DND-41 (cell line): ENCODE measurements at regions not wholly inside any gene's neighbourhood (a gene's known extent, or its start where the extent isn't known, plus 50 kb on each side); places are given as distances from the start of the nearest gene placed in this dataset.
"Not testable (repeated sequence)": the region's sequence is repeated elsewhere in the genome, so short reads cannot be mapped to it uniquely, and the experiment has no call there.

Experiments used
- ATAC-seq: fragments of 200-7000 bp; cut with Tn5 transposase; 3 replicates; pipeline ENCODE4 v1.9.1; 2021; ENCODE audit warnings: low read depth; ENCODE audit not compliant: insufficient read depth
- DNase-seq: peaks from one replicate; pipeline ENCODE4 v3.0.0-alpha.2; 2020
- H2AFZ ChIP-seq: 2 replicates; pipeline ENCODE4 v1.6.0; 2012; ENCODE audit warnings: low read depth, low read length
- H3K27ac ChIP-seq: 2 replicates; pipeline ENCODE4 v1.5.1; 2012; ENCODE audit warnings: low read length, inconsistent platforms
- H3K27me3 ChIP-seq: fragments of 200-600 bp; sonication (generic); 2 replicates; pipeline ENCODE4 v1.6.0; 2012; ENCODE audit warnings: low read length, mild to moderate bottlenecking, inconsistent platforms; ENCODE audit not compliant: insufficient read depth, poor library complexity
- H3K36me3 ChIP-seq: 2 replicates; pipeline ENCODE4 v1.5.1; 2012; ENCODE audit warnings: low read length, inconsistent platforms; ENCODE audit not compliant: insufficient read depth
- H3K4me1 ChIP-seq: 2 replicates; pipeline ENCODE4 v1.5.1; 2012; ENCODE audit warnings: mild to moderate bottlenecking, low read length; ENCODE audit not compliant: insufficient read depth
- H3K4me2 ChIP-seq: 2 replicates; pipeline ENCODE4 v1.6.0; 2012; ENCODE audit warnings: mild to moderate bottlenecking, moderate library complexity, low read length, inconsistent platforms; ENCODE audit not compliant: insufficient read depth
- H3K4me3 ChIP-seq, 2 experiments: fragments of 200-600 bp in 1 of 2; shearing (Covaris generic) in 1 of 2; 2 replicates each; pipeline ENCODE4 v1.5.1; 2012 to 2016; ENCODE audit warnings: inconsistent platforms in 2 of 2, low read length in 2 of 2, mild to moderate bottlenecking in 2 of 2, low read depth in 1 of 2, moderate library complexity in 1 of 2
- H3K79me2 ChIP-seq: 2 replicates; pipeline ENCODE4 v1.6.0; 2012; ENCODE audit warnings: low read length, inconsistent platforms; ENCODE audit not compliant: insufficient read depth
- H3K9ac ChIP-seq: 2 replicates; pipeline ENCODE4 v1.6.0; 2012; ENCODE audit warnings: low read depth, mild to moderate bottlenecking, inconsistent platforms, low read length, moderate library complexity
- H3K9me3 ChIP-seq: 2 replicates; pipeline ENCODE4 v1.5.1; 2012; ENCODE audit warnings: low read length, moderate library complexity, mild to moderate bottlenecking, inconsistent platforms; ENCODE audit not compliant: insufficient read depth, severe bottlenecking
- H4K20me1 ChIP-seq: 2 replicates; pipeline ENCODE4 v1.6.0; 2012; ENCODE audit warnings: low read length; ENCODE audit not compliant: insufficient read depth
- CTCF ChIP-seq: IDR thresholded peaks from 2 replicates; pipeline ENCODE4 v1.5.1; 2012; ENCODE audit warnings: borderline replicate concordance, low read length, moderate library complexity, mild to moderate bottlenecking; ENCODE audit not compliant: poor library complexity, severe bottlenecking; ENCODE audit errors: extremely low read depth
- EZH2 ChIP-seq: IDR thresholded peaks from 3 replicates; pipeline ENCODE4 v1.6.1; 2012; ENCODE audit warnings: borderline replicate concordance, low read depth, mild to moderate bottlenecking, moderate library complexity, low read length, inconsistent platforms; ENCODE audit not compliant: severe bottlenecking

GRCh38 chr10:105733924-105734323 is 1092.8 kb downstream of the SORCS3 start:
- Histone ChIP-seq H3K27ac (no peak overlapping the region), H2AFZ (no peak overlapping the region), H3K79me2 (no peaks in the 10 kb centered on the region), H3K4me2 (no peak overlapping the region), H3K4me1 (no peaks in the 10 kb centered on the region), H4K20me1 (no peaks in the 10 kb centered on the region), H3K27me3 (no peaks in the 10 kb centered on the region), H3K9me3 (no peaks in the 10 kb centered on the region), H3K4me3 (no peak overlapping the region), H3K36me3 (no peaks in the 10 kb centered on the region), H3K9ac (no peak overlapping the region)
- ATAC-seq, result no peak
- TF ChIP-seq CTCF, result no peak
- no peak for DNase-seq

DNA sequence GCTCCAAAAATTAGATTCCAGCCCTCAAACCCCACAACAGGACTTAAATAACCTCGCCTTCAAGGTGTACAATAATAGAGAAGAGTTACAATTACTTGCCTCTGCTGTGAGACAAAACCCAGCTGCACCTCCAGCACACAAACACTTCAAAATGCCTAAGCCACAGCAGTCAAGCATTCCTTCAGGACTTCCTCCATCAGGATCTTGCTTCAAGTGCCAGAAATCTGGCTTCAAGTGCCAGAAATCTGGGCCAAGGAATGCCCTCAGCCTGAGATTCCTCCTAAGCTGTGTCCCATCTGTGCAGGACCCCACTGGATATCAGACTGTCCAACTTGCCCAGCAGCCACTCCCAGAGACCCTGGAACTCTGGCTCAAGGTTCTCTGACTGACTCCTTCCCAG is 1088.3 kb downstream of the SORCS3 start:
- Histone ChIP-seq H4K20me1 (no peaks in the 10 kb centered on the region), H3K4me3 (no peak overlapping the region), H3K27ac (no peak overlapping the region), H2AFZ (no peak overlapping the region), H3K4me2 (no peak overlapping the region), H3K36me3 (no peaks in the 10 kb centered on the region), H3K4me1 (no peaks in the 10 kb centered on the region), H3K9ac (no peak overlapping the region), H3K27me3 (no peaks in the 10 kb centered on the region), H3K9me3 (no peaks in the 10 kb centered on the region), H3K79me2 (no peaks in the 10 kb centered on the region)
- no peak for DNase-seq
- TF ChIP-seq EZH2 (no peak), CTCF (no peak)
- ATAC-seq, result no peak

GRCh38 chr10:105727586-105727985 is 1086.5 kb downstream of the SORCS3 start:
- H3K79me2 ChIP-seq, H3K9me3 ChIP-seq, H3K4me2 ChIP-seq, ATAC-seq, H3K27ac ChIP-seq, DNase-seq, H3K9ac ChIP-seq, H4K20me1 ChIP-seq, H3K4me1 ChIP-seq, H2AFZ ChIP-seq, H3K4me3 ChIP-seq, H3K27me3 ChIP-seq, H3K36me3 ChIP-seq: not testable (repeated sequence)

- Histone ChIP-seq H3K27me3 (no peaks in the 10 kb centered on the region), H3K9ac (no peak overlapping the region), H3K27ac (no peak overlapping the region), H3K4me3 (no peak overlapping the region), H4K20me1 (no peaks in the 10 kb centered on the region), H2AFZ (no peak overlapping the region), H3K36me3 (no peaks in the 10 kb centered on the region), H3K4me2 (no peak overlapping the region), H3K4me1 (no peaks in the 10 kb centered on the region), H3K9me3 (no peaks in the 10 kb centered on the region), H3K79me2 (no peaks in the 10 kb centered on the region)
- ATAC-seq (no peak), DNase-seq (no peak)
- TF ChIP-seq CTCF, result no peak
- TF ChIP-seq EZH2, result no peak
These were observed 1086.0 kb downstream of the SORCS3 start for GRCh38 chr10:105727131-105727530.
